GM19397 (cell line): ENCODE measurements at regions not wholly inside any gene's neighbourhood (a gene's known extent, or its start where the extent isn't known, plus 50 kb on each side); places are given as distances from the start of the nearest gene placed in this dataset.

Experiments
- ATAC-seq: cut with Tn5 transposase; IDR thresholded peaks from one replicate; pipeline ENCODE4 v1.9.1; 2021; ENCODE audit warnings: mild to moderate bottlenecking, moderate library complexity; ENCODE audit not compliant: unreplicated experiment

DNA sequence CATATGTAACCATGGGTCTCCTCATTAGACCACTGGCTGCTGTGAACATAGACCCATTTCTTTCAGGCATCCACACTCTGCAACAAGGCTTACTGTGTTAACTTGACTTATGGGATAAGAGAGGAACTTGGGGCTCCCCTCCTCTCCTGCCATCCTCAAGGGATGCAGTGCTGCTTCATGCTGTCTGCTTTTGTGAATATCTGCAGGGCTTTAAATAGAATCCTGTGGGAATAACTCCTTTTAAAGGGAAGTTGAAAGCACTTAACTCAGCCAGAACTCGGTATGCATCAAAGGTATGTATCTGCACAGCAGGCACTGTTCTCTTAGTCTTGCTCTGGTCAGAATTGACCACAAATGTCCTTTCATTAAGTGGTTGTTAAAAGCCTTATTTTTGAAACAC lies 222.5 kb upstream of the KIRREL3 start:
- no peak for ATAC-seq

DNA sequence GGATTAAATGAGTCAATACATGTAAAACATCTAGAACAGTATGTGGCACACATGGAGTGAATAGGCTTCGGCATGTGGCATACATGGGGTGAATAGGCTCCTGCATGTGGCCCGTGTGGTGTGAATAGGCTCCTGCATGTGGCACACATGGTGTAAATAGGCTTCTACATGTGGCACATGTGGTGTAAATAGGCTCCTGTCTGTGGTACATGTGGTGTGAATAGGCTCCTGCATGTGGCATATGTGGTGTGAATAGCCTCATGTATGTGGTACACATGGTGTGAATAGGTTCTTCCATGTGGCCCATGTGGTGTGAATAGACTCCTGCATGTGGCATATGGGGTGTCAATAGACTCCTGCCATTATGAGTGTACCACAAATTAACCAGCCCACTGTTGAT lies 219.1 kb upstream of the KIRREL3 start:
- no peak for ATAC-seq

GRCh38 chr11:127218275-127218608 lies 217.7 kb upstream of the KIRREL3 start:
- ATAC-seq: no peak

- ATAC-seq: no peak
These were observed 217.1 kb upstream of the KIRREL3 start for GRCh38 chr11:127217452-127218274.

DNA sequence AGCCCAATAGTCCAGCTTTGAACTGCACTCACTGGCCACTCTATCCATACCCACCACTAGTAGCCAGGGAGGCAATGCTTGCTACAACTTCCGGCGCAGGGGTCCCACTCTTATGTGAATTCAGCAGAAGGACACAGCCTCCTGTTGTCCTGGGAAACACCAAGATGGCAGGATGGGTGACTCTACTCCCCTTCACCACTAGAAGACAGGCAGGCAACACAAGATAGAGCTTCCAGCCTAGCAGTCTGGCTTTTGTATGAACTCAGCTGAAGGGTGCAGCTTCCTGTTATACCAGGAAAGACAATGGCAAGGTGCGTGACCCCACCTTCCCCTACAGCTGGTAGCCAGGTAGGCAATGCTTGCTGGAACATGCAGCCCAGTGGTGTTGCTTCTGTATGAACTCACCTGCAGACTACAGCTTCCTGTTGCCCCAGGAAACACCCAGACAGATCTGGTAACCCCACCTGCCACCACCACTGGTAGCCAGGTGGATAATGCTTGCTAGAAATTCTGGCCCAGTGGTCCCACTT lies 205.2 kb upstream of the KIRREL3 start:
- ATAC-seq: no peak

- no peak for ATAC-seq
These were observed 202.9 kb upstream of the KIRREL3 start for GRCh38 chr11:127203490-127203889.

DNA sequence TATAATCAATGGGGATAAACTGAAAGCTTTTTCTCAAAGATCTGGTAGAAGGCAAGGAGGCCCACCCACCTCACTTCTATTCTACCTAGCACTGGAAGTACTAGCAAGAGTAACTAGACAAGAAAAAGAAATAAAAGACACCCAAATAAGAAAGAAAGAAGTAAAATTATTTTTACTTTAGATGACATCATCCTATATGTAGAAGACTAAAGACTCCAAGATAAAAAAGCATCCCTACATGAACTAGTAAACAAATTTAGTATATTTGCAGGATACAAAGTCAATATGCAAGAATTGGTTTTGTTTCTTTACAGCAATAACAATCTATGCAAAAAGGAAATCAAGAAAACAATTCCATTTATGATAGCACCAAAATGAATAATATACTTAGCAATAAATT lies 201.5 kb upstream of the KIRREL3 start:
- ATAC-seq: no peak

DNA sequence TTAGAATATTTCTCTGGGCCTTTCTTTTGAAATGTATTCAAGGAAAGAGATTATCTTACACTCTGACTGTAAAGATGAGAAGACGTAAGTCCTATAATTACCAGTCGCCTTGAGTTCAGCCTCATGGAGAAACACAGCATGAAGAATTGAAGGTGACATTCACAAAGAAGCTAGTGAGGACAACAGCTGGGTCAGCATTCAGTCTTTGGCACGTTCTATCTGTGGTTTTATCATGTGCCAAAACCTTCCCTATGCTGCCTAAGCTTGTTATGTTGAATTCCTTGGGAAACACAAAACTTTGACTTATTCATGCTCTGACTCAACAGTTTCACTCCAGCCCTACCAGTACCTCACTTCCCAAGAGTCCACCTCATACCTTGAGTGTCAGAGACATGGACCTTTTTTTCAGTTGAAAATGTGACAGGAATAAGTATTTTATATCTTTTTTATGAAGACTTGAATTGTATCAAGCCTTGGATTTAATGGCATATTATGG lies 198.8 kb upstream of the KIRREL3 start:
- ATAC-seq: no peak

GRCh38 chr11:127195501-127196120 lies 195.0 kb upstream of the KIRREL3 start:
- no peak for ATAC-seq

- no peak for ATAC-seq
These were observed 194.0 kb upstream of the KIRREL3 start for GRCh38 chr11:127194521-127194920.

- ATAC-seq: no peak
These were observed 193.4 kb upstream of the KIRREL3 start for GRCh38 chr11:127193950-127194349.

- no peak for ATAC-seq
These were observed 191.1 kb upstream of the KIRREL3 start for GRCh38 chr11:127191689-127192088.

GRCh38 chr11:127191261-127191660 lies 190.7 kb upstream of the KIRREL3 start:
- no peak for ATAC-seq

DNA sequence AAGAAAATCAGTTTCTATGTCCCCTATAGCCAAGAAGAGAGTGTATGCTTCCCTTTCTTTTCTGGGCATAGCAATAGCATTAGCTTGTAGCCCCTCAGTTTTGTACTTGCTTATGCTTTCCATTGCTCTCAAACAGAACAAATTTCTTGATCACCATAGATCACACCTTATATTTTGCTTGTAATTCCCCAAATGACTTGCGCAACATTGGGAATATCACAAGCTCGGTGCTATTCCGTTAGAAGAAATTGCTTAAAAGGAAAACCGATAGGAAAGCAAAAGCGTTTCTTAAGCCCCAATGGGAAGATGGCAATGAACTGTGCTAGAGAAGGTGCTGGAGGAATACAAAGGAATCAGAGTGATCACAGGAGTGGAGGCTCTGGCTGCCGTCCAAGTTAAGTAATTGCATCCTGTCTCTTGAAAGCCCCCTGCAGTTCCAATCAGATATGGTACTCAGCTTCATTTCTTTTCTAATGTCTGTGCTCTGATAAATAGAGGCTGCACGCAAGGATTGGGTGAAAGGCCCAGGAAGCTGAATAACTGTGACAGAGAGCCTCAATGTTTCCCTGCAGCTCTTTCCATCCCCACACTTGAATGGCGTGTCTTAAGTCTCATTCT lies 182.1 kb upstream of the KIRREL3 start:
- no peak for ATAC-seq

GRCh38 chr11:127157225-127157624 lies 156.7 kb upstream of the KIRREL3 start:
- no peak for ATAC-seq

- no peak for ATAC-seq
These were observed 148.8 kb upstream of the KIRREL3 start for GRCh38 chr11:127149410-127149809.

DNA sequence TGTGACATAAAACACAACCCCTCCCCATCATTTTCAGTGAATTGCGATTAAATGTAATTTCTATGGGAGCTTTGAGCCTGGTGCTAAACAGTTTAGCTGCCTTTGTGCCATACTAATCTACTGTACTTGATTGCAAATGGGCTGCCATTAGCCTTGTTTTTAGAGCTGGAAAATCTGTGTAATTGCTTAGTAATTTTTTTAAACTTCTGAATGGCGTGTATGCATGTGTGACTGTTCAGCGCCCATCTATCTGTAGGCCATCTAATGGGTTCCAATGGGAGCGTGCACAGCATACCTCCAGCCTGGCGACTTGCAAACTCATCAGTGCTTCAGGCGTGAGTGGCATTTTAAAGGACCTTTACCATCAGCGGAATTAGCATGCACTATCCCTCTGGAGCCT lies 142.7 kb upstream of the KIRREL3 start:
- ATAC-seq: no peak

GRCh38 chr11:127138613-127139012 lies 138.0 kb upstream of the KIRREL3 start:
- ATAC-seq: no peak

GRCh38 chr11:127137771-127138280 lies 137.3 kb upstream of the KIRREL3 start:
- ATAC-seq: no peak

DNA sequence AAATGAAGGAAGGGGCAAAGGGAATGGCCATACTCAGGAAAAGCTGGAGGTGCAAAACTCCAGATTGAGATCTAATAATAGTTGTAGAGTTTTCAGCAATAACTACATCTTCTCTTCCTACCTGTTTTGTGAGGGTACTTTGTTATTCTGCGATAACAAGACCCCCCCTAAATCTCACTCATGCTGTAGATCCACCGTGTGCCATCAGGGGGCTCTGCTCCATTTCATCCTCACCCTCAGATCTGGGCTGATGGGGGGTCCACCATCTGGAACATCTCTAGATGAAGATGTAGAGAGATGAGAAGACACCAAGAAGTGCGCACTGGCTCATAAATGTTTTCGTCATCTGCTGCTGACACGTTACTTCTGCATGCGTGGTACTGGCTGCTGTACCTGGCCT lies 135.9 kb upstream of the KIRREL3 start:
- no peak for ATAC-seq

DNA sequence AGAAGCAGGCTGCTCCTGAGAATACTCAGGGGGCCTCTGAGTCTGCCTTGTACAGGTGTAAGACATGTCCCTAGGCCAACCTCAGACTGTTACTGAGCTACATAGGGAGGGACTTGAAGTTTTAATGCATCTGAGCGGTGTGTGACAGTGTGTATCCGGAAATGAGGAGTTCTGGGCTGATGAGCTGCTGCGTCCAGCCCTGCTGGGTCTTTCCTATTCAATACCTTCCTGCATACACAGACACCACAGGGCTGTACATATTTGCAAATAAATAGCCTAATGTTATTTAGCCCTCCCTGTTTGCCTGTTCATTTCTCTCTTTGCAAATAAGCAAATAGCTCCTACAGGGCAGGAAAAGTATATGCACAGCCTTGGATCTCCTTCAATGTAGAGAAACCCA lies 134.7 kb upstream of the KIRREL3 start:
- no peak for ATAC-seq

DNA sequence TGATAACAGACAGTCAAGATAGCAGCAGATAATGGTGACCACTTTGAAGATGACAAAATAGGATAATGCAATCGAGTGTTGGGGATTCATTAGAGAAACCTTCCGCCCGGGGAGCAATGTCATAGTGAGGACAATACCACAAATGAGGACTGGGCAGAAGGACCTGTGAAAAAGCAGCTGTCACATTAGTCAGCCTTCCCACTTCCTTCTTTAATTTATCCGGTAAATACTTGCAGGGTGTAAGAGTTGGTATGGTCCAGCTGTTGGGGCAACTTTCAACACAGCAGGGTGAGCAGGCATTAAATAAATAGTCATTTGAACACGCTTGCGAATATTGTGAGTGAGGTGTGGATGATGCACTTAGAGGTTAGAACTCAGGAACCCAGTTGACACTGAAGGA lies 132.5 kb upstream of the KIRREL3 start:
- no peak for ATAC-seq
